Common myeloid progenitor, CD34-positive (primary cell): ENCODE measurements at regions not wholly inside any gene's neighbourhood (a gene's known extent, or its start where the extent isn't known, plus 50 kb on each side); places are given as distances from the start of the nearest gene placed in this dataset.

Experiments
- CTCF ChIA-PET: fragments of 350-600 bp; sonication (Branson Sonifier 250); formaldehyde crosslinking; loops from one replicate; lab custom pipeline; 2021; ENCODE audit warnings: antibody characterized with exemption; lab: Charles Lee
- POLR2A ChIA-PET: fragments of 350-600 bp; sonication (Branson Sonifier 250); formaldehyde crosslinking; loops from one replicate; lab custom pipeline; 2021; ENCODE audit warnings: antibody characterized with exemption; lab: Charles Lee
- DNase-seq, 3 donors: peaks; one replicate each; pipeline versions ENCODE4 v3.0.0 to v3.0.0-alpha.2; 2013
- H3K27ac ChIP-seq, 2 experiments: 1 replicate in 1 of 2; 2 replicates in 1 of 2; pipeline ENCODE4 v1.7.0; 2013; ENCODE audit warnings: inconsistent platforms in 2 of 2, low read length in 2 of 2, mild to moderate bottlenecking in 2 of 2, low read depth in 1 of 2, moderate library complexity in 1 of 2; ENCODE audit not compliant: severe bottlenecking in 2 of 2, insufficient read depth in 1 of 2, poor library complexity in 1 of 2
- H3K27me3 ChIP-seq, 5 experiments: replicated peaks in 2 of 5; 1 replicate in 3 of 5; 2 replicates in 2 of 5; pipeline versions ENCODE4 v1.6.1 to v1.7.0; 2013; ENCODE audit warnings: low read length in 4 of 5, mild to moderate bottlenecking in 2 of 5, moderate library complexity in 2 of 5, inconsistent platforms in 1 of 5; ENCODE audit not compliant: insufficient read depth in 5 of 5, control insufficient read depth in 4 of 5
- H3K36me3 ChIP-seq, 4 experiments: 1 replicate in 2 of 4; 2 replicates in 2 of 4; pipeline versions ENCODE4 v1.6.1 to v1.7.0; 2013; ENCODE audit warnings: low read length in 3 of 4, control low read depth in 1 of 4, mild to moderate bottlenecking in 1 of 4; ENCODE audit not compliant: control insufficient read depth in 4 of 4, insufficient read depth in 4 of 4
- H3K4me1 ChIP-seq, 4 experiments: 1 replicate in 3 of 4; 2 replicates in 1 of 4; pipeline versions ENCODE4 v1.6.1 to v1.7.1; 2013; ENCODE audit warnings: low read length in 3 of 4, mild to moderate bottlenecking in 3 of 4, control low read depth in 1 of 4, inconsistent platforms in 1 of 4, moderate library complexity in 1 of 4; ENCODE audit not compliant: control insufficient read depth in 4 of 4, insufficient read depth in 4 of 4; ENCODE audit errors: control extremely low read depth in 1 of 4
- H3K4me3 ChIP-seq, 7 experiments: 1 replicate in 4 of 7; 2 replicates in 3 of 7; pipeline versions ENCODE4 v1.5.1 to v1.7.0; 2013; ENCODE audit warnings: mild to moderate bottlenecking in 7 of 7, low read length in 6 of 7, moderate library complexity in 6 of 7, inconsistent platforms in 2 of 7, low read depth in 2 of 7, control low read depth in 1 of 7; ENCODE audit not compliant: insufficient read depth in 4 of 7, control insufficient read depth in 1 of 7; ENCODE audit errors: extremely low read depth in 1 of 7
- H3K9me3 ChIP-seq, 5 experiments: 1 replicate in 4 of 5; 2 replicates in 1 of 5; pipeline versions ENCODE4 v1.6.1 to v1.7.1; 2013; ENCODE audit warnings: low read length in 4 of 5, mild to moderate bottlenecking in 2 of 5, inconsistent platforms in 1 of 5, low read depth in 1 of 5, moderate library complexity in 1 of 5; ENCODE audit not compliant: control insufficient read depth in 4 of 5, insufficient read depth in 2 of 5; ENCODE audit errors: control extremely low read depth in 1 of 5
- WGBS: methylation state at CpG from one replicate; pipeline ENCODE4 v1.1.5; 2013; ENCODE audit not compliant: insufficient coverage; 5-methylcytosine and 5-hydroxymethylcytosine counted together

DNA sequence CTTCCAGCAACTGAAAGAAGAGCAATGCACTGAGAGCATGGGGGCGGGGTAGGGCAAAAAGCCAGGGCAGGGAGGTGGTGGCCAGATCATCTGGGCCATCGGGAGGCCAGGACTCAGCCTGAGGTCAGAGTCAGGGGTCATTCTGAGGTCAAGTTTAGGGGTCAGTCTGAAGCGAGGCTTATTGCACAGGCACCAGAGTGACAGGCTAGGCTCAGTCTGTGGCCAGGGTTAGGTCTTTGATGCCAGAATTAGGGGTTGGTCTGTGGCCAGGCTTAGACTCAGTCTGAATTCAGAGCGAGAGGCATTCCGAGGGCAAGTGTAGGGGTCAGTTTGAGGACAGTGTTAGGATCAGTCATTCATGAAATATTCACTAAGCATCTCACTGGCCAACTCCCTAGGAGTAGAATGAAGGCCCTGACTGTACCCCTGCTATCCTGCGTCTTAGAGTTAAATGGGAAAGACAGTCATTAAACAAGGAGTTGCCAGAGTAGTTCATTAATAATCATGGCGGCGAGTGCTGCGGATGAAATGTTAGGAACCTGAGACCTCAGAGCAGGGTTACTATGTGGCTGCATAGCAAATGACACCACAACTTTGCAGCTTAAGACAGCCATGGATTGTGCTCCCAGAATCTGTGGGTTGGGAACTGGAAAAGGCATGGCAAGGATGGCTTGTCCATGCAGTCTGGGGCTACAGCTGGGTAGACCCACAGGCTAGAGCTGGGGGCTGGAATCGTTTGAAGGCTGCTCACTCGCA, 198.7 kb downstream of the CYP26B1 start:
- no peak for DNase-seq
- 88% methylated on average over 9 of the region's 11 CpGs for WGBS
- peaks cover 0 to 3% (median 0%) of the 10 kb centered on the region in 5 experiments for H3K27me3 ChIP-seq
- H3K9me3 ChIP-seq = no peaks in the 10 kb centered on the region
- H3K36me3 ChIP-seq = no peaks in the 10 kb centered on the region
- H3K4me1 ChIP-seq = no peaks in the 10 kb centered on the region
- H3K27ac ChIP-seq = no peak overlapping the region
- no peak overlapping the region for H3K4me3 ChIP-seq
- POLR2A ChIA-PET = no interaction called here
- CTCF ChIA-PET = interaction anchor here (1.6 kb wide), 1 partner anchor 26 kb away, joined by 4 read pairs; no protein-coding TSS in a partner anchor

DNA sequence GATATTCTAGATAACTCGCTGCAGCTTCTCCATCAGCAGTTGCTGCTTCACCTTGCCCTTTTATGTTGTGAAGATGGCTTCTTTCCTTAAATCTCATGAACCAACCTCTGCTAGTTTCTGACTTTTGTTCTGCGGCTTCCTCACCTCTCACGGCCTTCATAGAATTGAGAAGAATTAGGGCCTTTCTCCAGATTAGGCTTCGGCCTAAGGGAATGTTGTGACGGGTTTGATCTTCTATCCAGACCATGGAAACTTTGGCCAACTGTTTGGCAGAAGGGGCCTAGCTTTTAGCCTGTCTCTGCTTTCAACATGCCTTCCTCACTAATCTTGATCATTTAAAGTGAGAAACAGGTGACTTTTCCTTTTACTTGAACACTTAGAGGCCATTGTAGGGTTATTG, 199.9 kb downstream of the CYP26B1 start:
- Histone ChIP-seq H3K27me3 (peaks cover 0 to 3% (median 0%) of the 10 kb centered on the region in 5 experiments), H3K4me3 (no peak overlapping the region), H3K9me3 (no peaks in the 10 kb centered on the region), H3K36me3 (no peaks in the 10 kb centered on the region), H3K4me1 (no peaks in the 10 kb centered on the region), H3K27ac (no peak overlapping the region)
- POLR2A ChIA-PET = no interaction called here
- WGBS = 95% methylated on average over 5 of the region's 5 CpGs
- CTCF ChIA-PET = interaction anchor here (1.1 kb wide), 1 partner anchor 24 kb away, joined by 3 read pairs; no protein-coding TSS in a partner anchor
- no peak for DNase-seq

DNA sequence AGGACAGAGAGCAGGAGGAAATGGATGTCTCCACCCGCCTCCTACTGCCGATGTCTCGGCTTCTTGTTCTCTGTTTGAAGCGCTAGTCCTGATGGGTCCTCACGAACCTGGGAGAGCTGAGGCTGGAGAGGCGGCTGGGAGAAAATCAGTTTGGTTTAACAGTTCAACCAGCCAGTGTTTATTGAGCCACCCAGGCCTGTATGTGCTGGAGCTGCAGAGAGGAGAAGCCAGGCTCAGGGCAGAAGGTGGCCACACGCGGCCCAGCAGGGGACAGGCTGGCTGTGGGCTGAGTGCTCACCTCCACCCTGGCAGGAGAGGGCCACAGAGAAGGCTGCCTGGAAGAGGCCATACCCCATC, 202.1 kb downstream of the CYP26B1 start:
- POLR2A ChIA-PET = no interaction called here
- Histone ChIP-seq H3K36me3 (no peaks in the 10 kb centered on the region), H3K9me3 (no peaks in the 10 kb centered on the region), H3K4me3 (no peak overlapping the region), H3K27me3 (peaks cover 0 to 3% (median 0%) of the 10 kb centered on the region in 5 experiments), H3K27ac (no peak overlapping the region), H3K4me1 (no peaks in the 10 kb centered on the region)
- DNase-seq = no peak
- 96% methylated on average over 6 of the region's 8 CpGs for WGBS
- CTCF ChIA-PET = no interaction called here

DNA sequence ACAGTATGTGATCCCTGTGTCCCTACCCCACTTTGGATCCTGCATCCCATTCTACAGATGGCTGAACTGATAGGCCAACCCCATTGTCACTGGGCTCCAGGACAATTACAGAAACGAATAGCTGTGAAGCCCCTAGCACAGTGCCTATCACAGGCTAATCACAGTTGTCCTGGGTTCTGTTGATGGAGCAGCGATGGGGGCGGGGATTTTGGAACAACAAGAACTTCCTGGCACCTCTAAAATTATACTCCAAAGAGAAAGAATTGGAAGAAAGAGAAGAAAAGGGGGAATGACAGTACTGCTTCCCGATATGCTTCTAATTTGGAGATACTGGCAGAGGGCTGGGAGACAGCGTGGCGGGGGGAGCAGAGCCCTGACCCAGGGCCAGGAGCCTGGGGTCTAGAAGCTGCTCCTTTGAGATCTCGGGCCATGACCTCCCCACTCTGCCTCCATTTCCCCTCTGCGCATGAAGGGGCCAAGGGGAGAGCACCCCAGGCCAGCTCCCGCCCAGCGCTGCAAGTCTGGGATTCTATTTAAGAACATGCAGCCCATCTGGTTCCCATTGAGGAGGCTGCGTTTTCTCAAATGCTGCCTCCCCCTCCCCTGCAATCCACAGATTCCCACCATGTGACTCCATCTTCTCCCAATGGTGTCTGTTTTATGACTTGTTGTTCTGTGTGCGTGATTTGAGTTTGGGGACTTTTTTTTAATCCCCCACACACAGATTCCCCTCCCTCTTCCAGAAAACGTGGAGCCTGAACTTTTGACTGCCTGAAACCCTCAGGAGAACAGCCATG, 202.7 kb downstream of the CYP26B1 start:
- DNase-seq = no peak
- 73% methylated on average over 7 of the region's 13 CpGs for WGBS
- no peak overlapping the region for H3K4me3 ChIP-seq
- H3K9me3 ChIP-seq = no peaks in the 10 kb centered on the region
- H3K4me1 ChIP-seq = no peaks in the 10 kb centered on the region
- ChIA-PET CTCF (interaction anchor here (0.8 kb wide), 1 partner anchor 25 kb away, joined by 3 read pairs; no protein-coding TSS in a partner anchor), POLR2A (no interaction called here)
- peaks cover 0 to 3% (median 0%) of the 10 kb centered on the region in 5 experiments for H3K27me3 ChIP-seq
- H3K36me3 ChIP-seq = no peaks in the 10 kb centered on the region
- H3K27ac ChIP-seq = no peak overlapping the region

DNA sequence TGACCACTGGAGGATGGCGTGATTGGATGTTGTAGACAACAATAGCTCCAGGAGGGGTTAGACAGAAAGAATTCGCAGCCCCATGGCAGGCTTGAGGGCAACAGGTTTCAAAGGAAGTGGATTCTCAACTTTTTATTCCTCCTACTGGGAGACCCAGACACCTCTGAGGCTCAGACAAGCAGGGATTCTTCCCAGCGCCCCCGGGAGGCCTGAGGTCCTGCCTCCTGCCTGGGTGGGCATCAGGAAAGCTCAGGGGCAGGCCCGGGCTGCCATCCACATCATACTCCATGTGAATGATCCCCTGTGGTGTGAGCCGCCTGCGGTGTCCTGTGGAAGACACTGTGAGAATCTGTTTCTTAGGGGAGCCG, 203.5 kb downstream of the CYP26B1 start:
- H3K36me3 ChIP-seq = no peaks in the 10 kb centered on the region
- no peak overlapping the region for H3K4me3 ChIP-seq
- POLR2A ChIA-PET = no interaction called here
- peaks cover 0 to 3% (median 0%) of the 10 kb centered on the region in 5 experiments for H3K27me3 ChIP-seq
- DNase-seq = no peak
- WGBS = 88% methylated on average over 6 of the region's 8 CpGs
- no peaks in the 10 kb centered on the region for H3K9me3 ChIP-seq
- H3K27ac ChIP-seq = no peak overlapping the region
- CTCF ChIA-PET = interaction anchor here (0.8 kb wide), 1 partner anchor 23 kb away, joined by 3 read pairs; no protein-coding TSS in a partner anchor
- no peaks in the 10 kb centered on the region for H3K4me1 ChIP-seq

DNA sequence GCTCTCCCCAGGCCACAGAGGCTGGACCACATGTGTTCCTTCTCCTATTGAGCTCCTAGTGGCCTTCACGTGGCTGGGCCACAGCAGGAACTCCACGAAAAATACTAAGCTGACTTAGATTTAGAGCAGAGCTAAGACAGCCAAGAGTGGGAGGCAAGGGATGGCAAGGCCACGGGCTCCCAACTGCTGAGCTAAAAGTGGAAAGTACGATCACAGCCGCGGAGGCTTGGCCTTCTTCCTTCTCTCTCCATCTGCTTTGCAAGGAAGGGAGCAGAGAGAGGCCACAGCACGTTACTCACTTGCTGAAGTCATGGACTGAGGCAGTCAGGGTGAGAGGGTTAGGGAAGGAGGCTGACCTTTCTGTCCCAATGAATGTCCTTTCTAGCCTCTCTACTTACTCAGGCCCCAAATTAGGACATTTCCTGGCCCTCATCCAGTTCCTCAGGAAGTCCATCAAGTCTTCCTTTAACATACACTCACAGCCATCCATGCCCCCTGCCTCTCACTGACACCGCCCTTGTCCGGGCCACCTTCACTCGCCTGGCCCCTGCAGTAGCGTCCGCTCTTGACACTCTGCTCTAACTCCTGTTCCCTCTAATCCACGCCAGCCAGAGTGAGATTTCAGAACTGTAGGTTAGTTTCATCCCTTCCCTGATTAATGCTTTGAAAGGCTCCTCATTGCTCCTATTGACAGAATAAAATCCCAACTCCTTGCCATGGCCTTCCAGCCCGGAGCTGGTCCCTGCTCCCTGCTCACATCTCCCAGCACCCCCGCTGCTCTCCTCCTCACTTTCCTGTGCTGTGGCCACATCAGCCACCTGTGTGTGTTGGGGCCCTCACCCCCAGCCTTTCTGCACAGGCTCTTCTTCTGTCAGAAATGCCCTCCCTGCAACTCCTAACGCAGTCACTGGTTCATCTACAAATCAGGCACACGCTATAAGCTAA, 204.2 kb downstream of the CYP26B1 start:
- H3K36me3 ChIP-seq = no peaks in the 10 kb centered on the region
- peaks cover 0 to 4% (median 0%) of the 10 kb centered on the region in 5 experiments for H3K27me3 ChIP-seq
- WGBS = 93% methylated on average over 16 of the region's 17 CpGs
- H3K4me1 ChIP-seq = no peaks in the 10 kb centered on the region
- no peak overlapping the region for H3K27ac ChIP-seq
- ChIA-PET POLR2A (no interaction called here), CTCF (interaction anchor here (0.8 to 1.2 kb wide), 2 partner anchors 19 to 22 kb away, joined by 3 read pairs; no protein-coding TSS in a partner anchor)
- H3K4me3 ChIP-seq = no peak overlapping the region
- no peaks in the 10 kb centered on the region for H3K9me3 ChIP-seq
- no peak for DNase-seq
